Smooth muscle cell (in vitro differentiated cells): ENCODE measurements at regions not wholly inside any gene's neighbourhood (a gene's known extent, or its start where the extent isn't known, plus 50 kb on each side); places are given as distances from the start of the nearest gene placed in this dataset.

Experiments used
- DNase-seq: peaks from one replicate; lab custom pipeline; 2025; ENCODE audit not compliant: unreplicated experiment; lab: John Stamatoyannopoulos, UW
- H2AFZ ChIP-seq: fragments of 200-600 bp; sonication (generic); 2 replicates; pipeline ENCODE4 v1.6.0; 2016; ENCODE audit warnings: antibody characterized with exemption, low read depth, mild to moderate bottlenecking
- H3F3A ChIP-seq: fragments of 200-600 bp; sonication (generic); 2 replicates; pipeline ENCODE4 v1.6.0; 2017; ENCODE audit warnings: antibody characterized with exemption, low read depth
- H3K27ac ChIP-seq: fragments of 200-600 bp; sonication (generic); 2 replicates; pipeline ENCODE4 v1.5.1; 2016; ENCODE audit warnings: low read depth, mild to moderate bottlenecking
- H3K27me3 ChIP-seq: fragments of 200-600 bp; sonication (generic); 2 replicates; pipeline ENCODE4 v1.6.1; 2016; ENCODE audit warnings: low read depth, mild to moderate bottlenecking
- H3K36me3 ChIP-seq: fragments of 200-600 bp; sonication (generic); 2 replicates; pipeline ENCODE4 v1.5.1; 2016; ENCODE audit warnings: low read depth
- H3K4me1 ChIP-seq: fragments of 200-600 bp; sonication (generic); 2 replicates; pipeline ENCODE4 v1.5.1; 2016; ENCODE audit warnings: low read depth
- H3K4me2 ChIP-seq: fragments of 200-600 bp; sonication (generic); 2 replicates; pipeline ENCODE4 v1.6.0; 2016; ENCODE audit warnings: mild to moderate bottlenecking
- H3K4me3 ChIP-seq: fragments of 200-600 bp; sonication (generic); 2 replicates; pipeline ENCODE4 v1.5.1; 2016; ENCODE audit warnings: mild to moderate bottlenecking
- H3K79me2 ChIP-seq: fragments of 200-600 bp; sonication (generic); 2 replicates; pipeline ENCODE4 v1.6.0; 2016; ENCODE audit warnings: low read depth, mild to moderate bottlenecking
- H3K9ac ChIP-seq: fragments of 200-600 bp; sonication (generic); 2 replicates; pipeline ENCODE4 v1.6.0; 2016; ENCODE audit warnings: low read depth
- H3K9me3 ChIP-seq: fragments of 200-600 bp; sonication (generic); replicated peaks from 2 replicates; pipeline ENCODE4 v1.5.1; 2016; ENCODE audit warnings: low read depth
- H4K20me1 ChIP-seq: fragments of 200-600 bp; sonication (generic); 2 replicates; pipeline ENCODE4 v1.6.0; 2016; ENCODE audit warnings: low read depth
- CTCF ChIP-seq: fragments of 200-600 bp; sonication (generic); IDR thresholded peaks from 2 replicates; pipeline ENCODE4 v1.5.1; 2017; ENCODE audit warnings: borderline replicate concordance, mild to moderate bottlenecking, antibody characterized with exemption; ENCODE audit not compliant: insufficient read depth, poor library complexity, severe bottlenecking
- WGBS: methylation state at CpG from one replicate; pipeline ENCODE4 v1.1.7; 2016; ENCODE audit warnings: low lambda C conversion rate; 5-methylcytosine and 5-hydroxymethylcytosine counted together

GRCh38 chr6:139439349-139439748, 64.9 kb upstream of the CITED2 start:
- Histone ChIP-seq H3K27me3 (no peaks in the 10 kb centered on the region), H3K9me3 (no peaks in the 10 kb centered on the region), H3K4me2 (no peak overlapping the region), H4K20me1 (no peaks in the 10 kb centered on the region), H3K36me3 (no peaks in the 10 kb centered on the region), H3K9ac (no peak overlapping the region), H2AFZ (no peak overlapping the region), H3K4me1 (peaks cover 3% of the 10 kb centered on the region), H3K79me2 (no peaks in the 10 kb centered on the region), H3K4me3 (no peak overlapping the region), H3K27ac (no peak overlapping the region), H3F3A (no peaks in the 10 kb centered on the region)
- no peak for DNase-seq
- TF ChIP-seq CTCF: no peak
- WGBS: 80% methylated on average over 6 of the region's 6 CpGs

GRCh38 chr6:139438775-139439174, 64.3 kb upstream of the CITED2 start:
- H3K27ac ChIP-seq: no peak overlapping the region
- no peaks in the 10 kb centered on the region for H4K20me1 ChIP-seq
- no peaks in the 10 kb centered on the region for H3K79me2 ChIP-seq
- H3K36me3 ChIP-seq: no peaks in the 10 kb centered on the region
- H3K4me2 ChIP-seq: no peak overlapping the region
- H3K4me3 ChIP-seq: no peak overlapping the region
- H3K9ac ChIP-seq: no peak overlapping the region
- TF ChIP-seq CTCF: no peak
- 97% methylated on average over 5 of the region's 5 CpGs for WGBS
- H2AFZ ChIP-seq: no peak overlapping the region
- H3K9me3 ChIP-seq: no peaks in the 10 kb centered on the region
- H3K4me1 ChIP-seq: peaks cover 3% of the 10 kb centered on the region
- no peaks in the 10 kb centered on the region for H3K27me3 ChIP-seq
- no peak for DNase-seq
- H3F3A ChIP-seq: no peaks in the 10 kb centered on the region

GRCh38 chr6:139436957-139437348, 62.5 kb upstream of the CITED2 start:
- H4K20me1 ChIP-seq: no peaks in the 10 kb centered on the region
- H3K4me2 ChIP-seq: no peak overlapping the region
- no peak overlapping the region for H3K4me3 ChIP-seq
- peaks cover 3% of the 10 kb centered on the region for H3K4me1 ChIP-seq
- TF ChIP-seq CTCF: no peak
- WGBS: 93% methylated on average over 3 of the region's 3 CpGs
- no peak overlapping the region for H2AFZ ChIP-seq
- no peaks in the 10 kb centered on the region for H3K27me3 ChIP-seq
- H3K27ac ChIP-seq: no peak overlapping the region
- no peak for DNase-seq
- H3F3A ChIP-seq: no peaks in the 10 kb centered on the region
- H3K9me3 ChIP-seq: no peaks in the 10 kb centered on the region
- H3K9ac ChIP-seq: no peak overlapping the region
- no peaks in the 10 kb centered on the region for H3K36me3 ChIP-seq
- H3K79me2 ChIP-seq: no peaks in the 10 kb centered on the region

GRCh38 chr6:139436200-139436956, 61.9 kb upstream of the CITED2 start:
- no peak for TF ChIP-seq CTCF
- Histone ChIP-seq H3K4me1 (peaks cover 3% of the 10 kb centered on the region), H3K9ac (no peak overlapping the region), H4K20me1 (no peaks in the 10 kb centered on the region), H3K36me3 (no peaks in the 10 kb centered on the region), H3K79me2 (no peaks in the 10 kb centered on the region), H3K27me3 (no peaks in the 10 kb centered on the region), H3K27ac (no peak overlapping the region), H3F3A (no peaks in the 10 kb centered on the region), H2AFZ (no peak overlapping the region), H3K4me3 (no peak overlapping the region), H3K9me3 (no peaks in the 10 kb centered on the region), H3K4me2 (no peak overlapping the region)
- DNase-seq: no peak
- 87% methylated on average over 7 of the region's 7 CpGs for WGBS
